ENCODE measurements at regions not wholly inside any gene's neighbourhood (a gene's known extent, or its start where the extent isn't known, plus 50 kb on each side); places are given as distances from the start of the nearest gene placed in this dataset.

DNA sequence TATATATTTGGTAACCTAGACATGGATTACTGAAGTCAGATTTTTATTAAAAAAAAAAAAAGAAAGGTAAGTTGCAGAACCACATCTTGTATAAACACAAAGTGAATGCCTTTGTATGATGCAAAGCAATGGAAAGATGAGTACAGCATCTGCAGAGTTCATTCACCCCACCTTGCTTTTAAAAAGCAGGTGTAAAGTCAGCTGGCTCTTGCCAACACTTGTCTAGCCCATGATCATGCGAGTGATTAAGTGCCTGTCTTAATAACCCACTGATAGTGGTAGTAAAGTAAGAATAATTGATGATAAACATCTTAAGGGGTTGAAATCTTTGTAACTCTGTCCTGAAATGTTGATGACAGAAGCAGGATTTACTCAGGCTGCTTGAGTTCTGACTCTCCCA, 710.4 kb downstream of the EFNB2 start:
- Mint-ChIP-seq H3K27me3 (ENCODE audit: insufficient read depth, low read depth, poor library complexity) (peaks cover 2% of the 10 kb centered on the region), H3K27ac (no peak overlapping the region), H3K4me1 (no peaks in the 10 kb centered on the region; the same call in 2 of the 3 replicates), H3K9me3 (0 out of 3 replicates have a peak, but pooled peaks cover 2% of the 10 kb centered on the region), H3K4me3 (no peak overlapping the region), H3K36me3 (ENCODE audit: low read depth) (no peaks in the 10 kb centered on the region; the same call in 2 of the 3 replicates)
- TF ChIP-seq EZH2phosphoT487 (IDR thresholded peaks at IDR 0.05; ENCODE audit: unreplicated experiment) (no peak), STAT1 (IDR thresholded peaks at IDR 0.05; ENCODE audit: unreplicated experiment) (no peak), ZNF331 (CRISPR knock-in tag; IDR thresholded peaks at IDR 0.05; ENCODE audit: low read depth) (no peak), ZNF114 (CRISPR knock-in tag; IDR thresholded peaks at IDR 0.05) (no peak), NANOG (IDR thresholded peaks at IDR 0.05; ENCODE audit: borderline replicate concordance) (no peak), EZH2 (IDR thresholded peaks at IDR 0.05; ENCODE audit: low read depth, unreplicated experiment) (no peak), JUNB (IDR thresholded peaks at IDR 0.05; ENCODE audit: unreplicated experiment) (no peak), CREB1 (CRISPR knock-in tag; IDR thresholded peaks at IDR 0.05; ENCODE audit: low read depth) (no peak)
- TF ChIP-seq, protein P1, sequence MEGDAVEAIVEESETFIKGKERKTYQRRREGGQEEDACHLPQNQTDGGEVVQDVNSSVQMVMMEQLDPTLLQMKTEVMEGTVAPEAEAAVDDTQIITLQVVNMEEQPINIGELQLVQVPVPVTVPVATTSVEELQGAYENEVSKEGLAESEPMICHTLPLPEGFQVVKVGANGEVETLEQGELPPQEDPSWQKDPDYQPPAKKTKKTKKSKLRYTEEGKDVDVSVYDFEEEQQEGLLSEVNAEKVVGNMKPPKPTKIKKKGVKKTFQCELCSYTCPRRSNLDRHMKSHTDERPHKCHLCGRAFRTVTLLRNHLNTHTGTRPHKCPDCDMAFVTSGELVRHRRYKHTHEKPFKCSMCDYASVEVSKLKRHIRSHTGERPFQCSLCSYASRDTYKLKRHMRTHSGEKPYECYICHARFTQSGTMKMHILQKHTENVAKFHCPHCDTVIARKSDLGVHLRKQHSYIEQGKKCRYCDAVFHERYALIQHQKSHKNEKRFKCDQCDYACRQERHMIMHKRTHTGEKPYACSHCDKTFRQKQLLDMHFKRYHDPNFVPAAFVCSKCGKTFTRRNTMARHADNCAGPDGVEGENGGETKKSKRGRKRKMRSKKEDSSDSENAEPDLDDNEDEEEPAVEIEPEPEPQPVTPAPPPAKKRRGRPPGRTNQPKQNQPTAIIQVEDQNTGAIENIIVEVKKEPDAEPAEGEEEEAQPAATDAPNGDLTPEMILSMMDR (conservative IDR thresholded peaks at IDR 0.05; ENCODE audit: low read depth in 2 of 2) = no peak
- H3K36me3 ChIP-seq (ENCODE audit: insufficient read depth) = no peaks in the 10 kb centered on the region
- no peaks in the 10 kb centered on the region for H3K4me1 ChIP-seq (ENCODE audit: insufficient read depth)
- H3K9me2 ChIP-seq (ENCODE audit: insufficient read depth) = no peaks in the 10 kb centered on the region; the same call in 1 of the 2 replicates
- H3F3A ChIP-seq (replicated peaks; ENCODE audit: low read depth) = no peaks in the 10 kb centered on the region
- H3K4me2 ChIP-seq = no peak overlapping the region
- H3K27ac ChIP-seq (ENCODE audit: low read depth) = no peak overlapping the region
- DNase-seq (ENCODE audit: low spot score) (no peak), ATAC-seq (no peak)
- no peaks in the 10 kb centered on the region for H3K79me2 ChIP-seq (replicated peaks; ENCODE audit: insufficient read depth)
- H3K27me3 ChIP-seq (ENCODE audit: insufficient read depth) = no peaks in the 10 kb centered on the region
- no peaks in the 10 kb centered on the region for H4K20me1 ChIP-seq (replicated peaks; ENCODE audit: insufficient read depth)
- H3K4me3 ChIP-seq = no peak overlapping the region
- H2AFZ ChIP-seq = no peak overlapping the region

- H3K36me3 ChIP-seq (ENCODE audit: insufficient read depth) = no peaks in the 10 kb centered on the region
- DNase-seq (ENCODE audit: low spot score) (no peak), ATAC-seq (no peak)
- H3K36me3 Mint-ChIP-seq (ENCODE audit: low read depth) = no peaks in the 10 kb centered on the region
- H2AFZ ChIP-seq = no peak overlapping the region
- TF ChIP-seq STAT1 (IDR thresholded peaks at IDR 0.05; ENCODE audit: unreplicated experiment) (no peak), EZH2 (IDR thresholded peaks at IDR 0.05; ENCODE audit: low read depth, unreplicated experiment) (no peak), JUNB (IDR thresholded peaks at IDR 0.05; ENCODE audit: unreplicated experiment) (no peak), EZH2phosphoT487 (IDR thresholded peaks at IDR 0.05; ENCODE audit: unreplicated experiment) (no peak), NANOG (IDR thresholded peaks at IDR 0.05; ENCODE audit: borderline replicate concordance) (no peak), POLR2AphosphoS5 (IDR thresholded peaks at IDR 0.05; ENCODE audit: low read depth) (no peak)
- no peak overlapping the region for H3K4me2 ChIP-seq
- H3K9me2 ChIP-seq (ENCODE audit: insufficient read depth) = no peaks in the 10 kb centered on the region; the same call in 1 of the 2 replicates
- no peak overlapping the region for H3K27ac ChIP-seq (ENCODE audit: low read depth)
- peaks cover 13% of the 10 kb centered on the region for H3K27me3 Mint-ChIP-seq (ENCODE audit: insufficient read depth, low read depth, poor library complexity)
- no peaks in the 10 kb centered on the region for H4K20me1 ChIP-seq (replicated peaks; ENCODE audit: insufficient read depth)
- no peak overlapping the region for H3K27ac Mint-ChIP-seq
- no peak overlapping the region for H3K4me3 Mint-ChIP-seq
- H3K4me1 ChIP-seq (ENCODE audit: insufficient read depth) = peaks cover 10% of the 10 kb centered on the region; the same call in 1 of the 2 replicates
- no peak overlapping the region for H3K4me3 ChIP-seq
- H3K9me3 Mint-ChIP-seq = no peaks in the 10 kb centered on the region
- peaks cover 16% of the 10 kb centered on the region for H3K27me3 ChIP-seq (ENCODE audit: insufficient read depth)
- peaks cover 15% of the 10 kb centered on the region for H3K4me1 Mint-ChIP-seq
- no peaks in the 10 kb centered on the region for H3K79me2 ChIP-seq (replicated peaks; ENCODE audit: insufficient read depth)
- no peaks in the 10 kb centered on the region for H3F3A ChIP-seq (replicated peaks; ENCODE audit: low read depth)
These were observed 714.1 kb downstream of the EFNB2 start for GRCh38 chr13:105821337-105821736.

All from GM23338 (cell line).